ENCODE measurements at regions not wholly inside any gene's neighbourhood (a gene's known extent, or its start where the extent isn't known, plus 50 kb on each side); places are given as distances from the start of the nearest gene placed in this dataset.

GRCh38 chr5:63220244-63220643 lies 641.6 kb downstream of the LRRC70 start:
- Histone ChIP-seq H2BK120ac (ENCODE audit: low read depth, low read length) (no peak overlapping the region), H4K91ac (ENCODE audit: insufficient read depth, low read depth, low read length) (no peak overlapping the region), H3K56ac (ENCODE audit: extremely low read depth, insufficient read depth, low read length) (no peak overlapping the region), H3K9me1 (ENCODE audit: insufficient read depth, low read length) (no peaks in the 10 kb centered on the region), H3K18ac (ENCODE audit: low read depth, low read length) (no peak overlapping the region), H3K27ac (ENCODE audit: insufficient read depth, low read length) (no peak overlapping the region), H3K4ac (ENCODE audit: low read depth, low read length) (no peak overlapping the region), H3K4me1 (ENCODE audit: control insufficient read depth, insufficient read depth, low read length) (no peaks in the 10 kb centered on the region), H4K5ac (ENCODE audit: low read depth, low read length) (no peak overlapping the region), H2BK15ac (ENCODE audit: low read depth, low read length) (no peak overlapping the region), H3K36me3 (ENCODE audit: control insufficient read depth, insufficient read depth, low read length) (no peaks in the 10 kb centered on the region), H2AK5ac (ENCODE audit: low read depth, low read length) (no peak overlapping the region), H3K23ac (ENCODE audit: low read depth, low read length) (no peak overlapping the region), H2AFZ (replicated peaks; ENCODE audit: low read length, poor library complexity) (no peak overlapping the region), H2BK20ac (ENCODE audit: low read depth, low read length) (no peak overlapping the region), H3K4me2 (ENCODE audit: low read depth, low read length) (no peak overlapping the region), H3K79me1 (ENCODE audit: low read depth in 1 of 2, low read length in 2 of 2) (no peaks in the 10 kb centered on the region), H2BK5ac (ENCODE audit: low read depth, low read length, poor library complexity, severe bottlenecking) (no peak overlapping the region), H3K9ac (ENCODE audit: low read depth, low read length) (no peak overlapping the region), H3K27me3 (ENCODE audit: control insufficient read depth, insufficient read depth, low read length) (no peaks in the 10 kb centered on the region), H4K20me1 (ENCODE audit: insufficient read depth, low read length) (no peaks in the 10 kb centered on the region), H3K4me3 (ENCODE audit: insufficient read depth, low read depth, low read length) (no peak overlapping the region), H2AK9ac (replicated peaks; ENCODE audit: low read depth, low read length, poor library complexity) (no peak overlapping the region), H3K14ac (replicated peaks; ENCODE audit: low read depth, low read length) (no peak overlapping the region), H4K8ac (ENCODE audit: low read depth in 2 of 2, low read length in 2 of 2) (no peak overlapping the region), H3K9me3 (ENCODE audit: control insufficient read depth, insufficient read depth, low read length) (peaks cover 2% of the 10 kb centered on the region; the same call in 1 of the 2 replicates)
- CTCF ChIA-PET = interaction anchor here (0.6 kb wide), 1 partner anchor 717 kb away, joined by 3 read pairs; no protein-coding TSS in a partner anchor
- POLR2A ChIA-PET (ENCODE audit: unreplicated experiment) = no interaction called here
- BruUV-seq (replicated peaks) = no TSS peak
- no CpG with 5 or more reads among the region's 1 CpG for WGBS, 2 experiments (ENCODE audit: extremely low coverage in 2 of 2, insufficient read length in 1 of 2)
- TF ChIP-seq SMC3 (IDR thresholded peaks at IDR 0.05; ENCODE audit: low read depth, low read length) = no peak
- TF ChIP-seq NFE2L2 (IDR thresholded peaks at IDR 0.05; ENCODE audit: low read depth, low read length) = no peak
- no peak for TF ChIP-seq ELK1 (IDR thresholded peaks at IDR 0.05; ENCODE audit: borderline replicate concordance, low read depth, low read length)
- ATAC-seq (ENCODE audit: low read depth) (no peak), DNase-seq (no peak)
- intact Hi-C loops (cut with micrococcal nuclease) (no loop called here), dilution Hi-C loops (cut with HindIII; ENCODE audit: low sequenced_read_pairs, unreplicated experiment) (no loop called here), in situ Hi-C loops (cut with MboI; ENCODE audit: low sequenced_read_pairs) (no loop called here)

All from IMR-90 (cell line).